GM12873 (cell line): ENCODE measurements at regions not wholly inside any gene's neighbourhood (a gene's known extent, or its start where the extent isn't known, plus 50 kb on each side); places are given as distances from the start of the nearest gene placed in this dataset.

Experiments used
- TF ChIP-seq, protein P1 (sequence below): IDR thresholded peaks from 2 replicates; pipeline ENCODE4 v1.5.1; 2012; ENCODE audit warnings: low read depth, mild to moderate bottlenecking, moderate library complexity, low read length, control low read depth; ENCODE audit not compliant: insufficient read depth; ENCODE audit errors: missing control alignments

DNA sequence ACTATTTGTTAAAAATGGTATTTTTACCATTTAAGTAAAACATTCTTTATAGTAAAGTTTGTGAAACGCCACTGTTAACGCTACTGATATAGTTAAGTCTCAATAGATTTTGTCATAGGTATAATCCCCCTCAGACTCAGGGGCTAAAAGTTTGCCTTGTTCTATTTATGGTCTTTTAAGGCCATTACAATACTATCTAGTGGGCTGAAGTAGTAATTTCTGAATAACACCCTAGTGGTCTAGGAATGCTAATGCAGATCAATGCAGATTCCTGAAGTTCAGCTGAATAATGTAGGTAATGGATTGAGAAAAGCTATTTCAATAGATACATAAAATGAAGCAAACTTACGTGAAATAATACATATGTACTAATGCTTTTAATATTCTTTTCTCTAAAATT is 989.3 kb upstream of the NOVA1 start:
- TF ChIP-seq, protein P1, sequence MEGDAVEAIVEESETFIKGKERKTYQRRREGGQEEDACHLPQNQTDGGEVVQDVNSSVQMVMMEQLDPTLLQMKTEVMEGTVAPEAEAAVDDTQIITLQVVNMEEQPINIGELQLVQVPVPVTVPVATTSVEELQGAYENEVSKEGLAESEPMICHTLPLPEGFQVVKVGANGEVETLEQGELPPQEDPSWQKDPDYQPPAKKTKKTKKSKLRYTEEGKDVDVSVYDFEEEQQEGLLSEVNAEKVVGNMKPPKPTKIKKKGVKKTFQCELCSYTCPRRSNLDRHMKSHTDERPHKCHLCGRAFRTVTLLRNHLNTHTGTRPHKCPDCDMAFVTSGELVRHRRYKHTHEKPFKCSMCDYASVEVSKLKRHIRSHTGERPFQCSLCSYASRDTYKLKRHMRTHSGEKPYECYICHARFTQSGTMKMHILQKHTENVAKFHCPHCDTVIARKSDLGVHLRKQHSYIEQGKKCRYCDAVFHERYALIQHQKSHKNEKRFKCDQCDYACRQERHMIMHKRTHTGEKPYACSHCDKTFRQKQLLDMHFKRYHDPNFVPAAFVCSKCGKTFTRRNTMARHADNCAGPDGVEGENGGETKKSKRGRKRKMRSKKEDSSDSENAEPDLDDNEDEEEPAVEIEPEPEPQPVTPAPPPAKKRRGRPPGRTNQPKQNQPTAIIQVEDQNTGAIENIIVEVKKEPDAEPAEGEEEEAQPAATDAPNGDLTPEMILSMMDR: no peak

- TF ChIP-seq, protein P1: no peak
Observed at GRCh38 chr14:27605282-27605681, 1007.4 kb upstream of the NOVA1 start.

GRCh38 chr14:27608377-27608776 is 1010.5 kb upstream of the NOVA1 start:
- TF ChIP-seq, protein P1: no peak

DNA sequence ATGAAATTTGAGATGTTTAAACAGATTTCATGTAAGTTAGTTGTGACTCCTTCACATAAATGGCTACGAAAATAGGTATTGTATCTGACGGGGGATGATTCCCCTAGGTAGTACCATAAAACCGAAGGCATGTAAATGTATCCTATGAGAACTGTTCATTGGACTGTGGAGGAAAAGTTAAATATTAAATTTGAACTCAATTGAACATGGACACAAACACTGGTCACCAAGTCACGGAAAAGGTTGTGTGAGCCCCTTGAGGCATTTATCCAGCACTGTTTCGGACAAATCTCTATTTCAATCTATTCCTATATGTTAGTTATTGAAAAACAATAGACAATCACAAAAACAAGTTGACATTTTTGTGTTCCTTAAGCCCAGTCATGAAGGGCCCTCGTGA is 1014.3 kb upstream of the NOVA1 start:
- TF ChIP-seq, protein P1: no peak

DNA sequence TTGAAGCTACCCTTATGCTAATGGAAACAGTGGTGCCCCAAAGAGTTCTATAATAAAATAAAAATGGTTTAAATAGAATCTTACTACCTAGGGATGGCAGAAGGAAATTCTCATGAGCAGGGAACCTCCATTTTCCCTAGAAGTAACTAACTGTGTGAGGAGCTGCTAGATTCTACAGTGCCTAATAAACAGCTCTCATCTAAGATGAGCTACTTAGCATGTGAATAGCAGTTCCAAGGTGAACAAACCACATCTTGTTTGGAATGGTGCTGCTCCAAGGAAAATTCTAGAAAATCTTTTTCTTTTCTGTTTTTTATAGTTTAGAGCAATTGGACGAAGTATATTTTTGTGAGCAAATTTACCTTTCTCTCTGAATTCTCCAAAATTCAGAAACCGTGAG is 1015.3 kb upstream of the NOVA1 start:
- TF ChIP-seq, protein P1: no peak

DNA sequence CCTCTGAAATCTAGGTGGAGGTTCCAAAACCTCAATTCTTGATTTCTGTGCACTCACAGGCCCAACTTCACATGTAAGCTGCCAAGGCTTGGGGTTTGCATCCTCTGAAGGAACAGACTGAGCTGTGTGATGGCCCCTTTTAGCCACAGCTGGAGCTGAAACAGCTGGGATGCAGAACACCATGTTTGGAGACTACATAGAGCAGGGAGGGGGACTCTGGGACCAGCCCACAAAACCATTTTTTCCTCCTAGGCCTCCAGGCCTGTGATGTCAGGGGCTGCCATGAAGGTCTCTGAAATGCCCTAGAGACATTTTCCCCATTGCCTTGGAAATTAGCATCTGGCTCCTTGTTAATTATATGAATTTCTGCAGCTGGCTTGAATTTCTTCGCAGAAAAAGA is 1025.9 kb upstream of the NOVA1 start:
- TF ChIP-seq, protein P1: no peak

- TF ChIP-seq, protein P1: no peak
Observed at GRCh38 chr14:27634056-27634970, 1036.5 kb upstream of the NOVA1 start.
